Lower leg skin (tissue), 4 donors: ENCODE measurements at regions not wholly inside any gene's neighbourhood (a gene's known extent, or its start where the extent isn't known, plus 50 kb on each side); places are given as distances from the start of the nearest gene placed in this dataset.

Experiments
- DNase-seq, 2 donors: peaks; one replicate each; pipeline ENCODE4 v3.0.0-alpha.2; 2019; ENCODE audit warnings: low spot score in 2 of 2
- H3K4me3 ChIP-seq: fragments of 200-600 bp; sonication (generic); 2 replicates; pipeline ENCODE4 v1.5.1; 2017; ENCODE audit warnings: mild to moderate bottlenecking, low read depth; ENCODE audit not compliant: poor library complexity, severe bottlenecking
- CTCF ChIP-seq, 3 donors: fragments of 450-650 bp; IDR thresholded peaks; one replicate each; pipeline ENCODE4 v1.5.1; 2016; ENCODE audit warnings: antibody characterized with exemption in 3 of 3, mild to moderate bottlenecking in 3 of 3, moderate library complexity in 2 of 3
- POLR2A ChIP-seq, 2 donors: fragments of 450-650 bp; IDR thresholded peaks; one replicate each; pipeline ENCODE4 v1.6.1; 2016 to 2017; ENCODE audit warnings: antibody characterized with exemption in 2 of 2, mild to moderate bottlenecking in 1 of 2, moderate library complexity in 1 of 2
- WGBS, 2 donors: methylation state at CpG; one replicate each; pipeline ENCODE4 v1.1.5; 2018; 5-methylcytosine and 5-hydroxymethylcytosine counted together
- intact Hi-C: fragments of 100-400 bp; cut with DNase I; formaldehyde crosslinking; loops from one replicate; pipeline ENCODE4 v1.15.0; 2023; ENCODE audit warnings: low total_unique reads

- intact Hi-C loops = no loop called here
- TF ChIP-seq CTCF (IDR thresholded peaks at IDR 0.05) = no peak
- no peak for TF ChIP-seq POLR2A (IDR thresholded peaks at IDR 0.05)
- no peak for DNase-seq
- WGBS, 2 donors = 31 to 55% methylated on average over 4 of the region's 4 CpGs
- no peak overlapping the region for H3K4me3 ChIP-seq
Measured at GRCh38 chr11:128045094-128045725, 542.1 kb downstream of the ETS1 start.

- intact Hi-C loops = no loop called here
- TF ChIP-seq POLR2A (IDR thresholded peaks at IDR 0.05) (no peak), CTCF (IDR thresholded peaks at IDR 0.05) (no peak)
- 38 to 45% methylated on average over 3 of the region's 3 CpGs for WGBS, 2 donors
- H3K4me3 ChIP-seq = no peak overlapping the region
- DNase-seq = no peak
Measured at GRCh38 chr11:128042290-128042751, 545.0 kb downstream of the ETS1 start.

GRCh38 chr11:128040603-128041002 is 546.8 kb downstream of the ETS1 start:
- TF ChIP-seq CTCF (IDR thresholded peaks at IDR 0.05) (no peak), POLR2A (IDR thresholded peaks at IDR 0.05) (no peak)
- no peak for DNase-seq
- intact Hi-C loops = no loop called here
- H3K4me3 ChIP-seq = no peak overlapping the region
- WGBS, 2 donors = 25 to 26% methylated on average over 3 of the region's 3 CpGs

GRCh38 chr11:128039140-128040021 is 548.0 kb downstream of the ETS1 start:
- TF ChIP-seq CTCF (IDR thresholded peaks at IDR 0.05) = no peak
- no peak for TF ChIP-seq POLR2A (IDR thresholded peaks at IDR 0.05)
- intact Hi-C loops = no loop called here
- no peak overlapping the region for H3K4me3 ChIP-seq
- peak; percentile 71 to 91 for DNase-seq
- 40 to 45% methylated on average over 8 of the region's 8 CpGs for WGBS, 2 donors

- H3K4me3 ChIP-seq = no peak overlapping the region
- 62 to 84% methylated on average over 4 of the region's 4 CpGs for WGBS, 2 donors
- TF ChIP-seq CTCF (IDR thresholded peaks at IDR 0.05) = no peak
- no peak for TF ChIP-seq POLR2A (IDR thresholded peaks at IDR 0.05)
- DNase-seq = no peak
- intact Hi-C loops = no loop called here
Measured at GRCh38 chr11:128036556-128037093, 550.7 kb downstream of the ETS1 start.
